Activated naive CD8-positive, alpha-beta T cell treated with anti-CD3 and anti-CD28 coated beads, Interleukin-2, amount 10 ng/mL, durations not matched to agents 7 days and 5 days (primary cell): ENCODE measurements at regions not wholly inside any gene's neighbourhood (a gene's known extent, or its start where the extent isn't known, plus 50 kb on each side); places are given as distances from the start of the nearest gene placed in this dataset.

Experiments used
- ATAC-seq: fragments of 150-1000 bp; cut with Tn5 transposase; one replicate; pipeline ENCODE4 v1.10.0; 2021; ENCODE audit warnings: low read depth, moderate library complexity
- POLR2A ChIA-PET: fragments of 350-600 bp; sonication (Branson Sonifier 250); formaldehyde crosslinking; loops from one replicate; lab custom pipeline; 2021; ENCODE audit warnings: antibody characterized with exemption; lab: Charles Lee
- DNase-seq: peaks from one replicate; pipeline ENCODE4 v3.0.0; 2021
- H3K27ac Mint-ChIP-seq: one replicate; pipeline ENCODE4 v1.8.0; 2022; ENCODE audit warnings: mild to moderate bottlenecking, mixed read lengths
- H3K27me3 Mint-ChIP-seq: one replicate; pipeline ENCODE4 v1.8.0; 2022; ENCODE audit warnings: mild to moderate bottlenecking, moderate library complexity, mixed read lengths
- H3K36me3 Mint-ChIP-seq: one replicate; pipeline ENCODE4 v1.8.0; 2021; ENCODE audit warnings: mild to moderate bottlenecking, mixed read lengths
- H3K4me1 Mint-ChIP-seq: one replicate; pipeline ENCODE4 v1.8.0; 2021; ENCODE audit warnings: mixed read lengths
- H3K4me3 Mint-ChIP-seq: one replicate; pipeline ENCODE4 v1.8.0; 2022; ENCODE audit warnings: mild to moderate bottlenecking, moderate library complexity, mixed read lengths
- H3K9me3 Mint-ChIP-seq: one replicate; pipeline ENCODE4 v1.8.0; 2021; ENCODE audit warnings: mixed read lengths

GRCh38 chr1:87246436-87246835 is 82.2 kb upstream of the LMO4 start:
- H3K9me3 Mint-ChIP-seq: no peaks in the 10 kb centered on the region
- DNase-seq (no peak), ATAC-seq (no peak)
- no peaks in the 10 kb centered on the region for H3K4me1 Mint-ChIP-seq
- H3K4me3 Mint-ChIP-seq: no peak overlapping the region
- no peak overlapping the region for H3K27ac Mint-ChIP-seq
- H3K36me3 Mint-ChIP-seq: no peaks in the 10 kb centered on the region
- no peaks in the 10 kb centered on the region for H3K27me3 Mint-ChIP-seq
- POLR2A ChIA-PET: no interaction called here

GRCh38 chr1:87249803-87250202 is 78.9 kb upstream of the LMO4 start:
- Mint-ChIP-seq H3K9me3 (no peaks in the 10 kb centered on the region), H3K36me3 (no peaks in the 10 kb centered on the region), H3K4me3 (no peak overlapping the region), H3K4me1 (no peaks in the 10 kb centered on the region), H3K27ac (no peak overlapping the region), H3K27me3 (peaks cover 2% of the 10 kb centered on the region)
- no peak for ATAC-seq
- POLR2A ChIA-PET: no interaction called here
- no peak for DNase-seq

- no peak overlapping the region for H3K27ac Mint-ChIP-seq
- DNase-seq: no peak
- no peaks in the 10 kb centered on the region for H3K4me1 Mint-ChIP-seq
- peaks cover 2% of the 10 kb centered on the region for H3K27me3 Mint-ChIP-seq
- H3K9me3 Mint-ChIP-seq: no peaks in the 10 kb centered on the region
- no peak overlapping the region for H3K4me3 Mint-ChIP-seq
- ATAC-seq: no peak
- no peaks in the 10 kb centered on the region for H3K36me3 Mint-ChIP-seq
- POLR2A ChIA-PET: no interaction called here
These were observed 78.3 kb upstream of the LMO4 start for GRCh38 chr1:87250336-87250735.

- no peaks in the 10 kb centered on the region for H3K4me1 Mint-ChIP-seq
- no peaks in the 10 kb centered on the region for H3K9me3 Mint-ChIP-seq
- no peaks in the 10 kb centered on the region for H3K36me3 Mint-ChIP-seq
- no peak overlapping the region for H3K4me3 Mint-ChIP-seq
- ATAC-seq (no peak), DNase-seq (no peak)
- H3K27ac Mint-ChIP-seq: no peak overlapping the region
- POLR2A ChIA-PET: no interaction called here
- peaks cover 2% of the 10 kb centered on the region for H3K27me3 Mint-ChIP-seq
These were observed 76.3 kb upstream of the LMO4 start for GRCh38 chr1:87252406-87252805.

- Mint-ChIP-seq H3K27ac (no peak overlapping the region), H3K27me3 (peaks cover 13% of the 10 kb centered on the region), H3K4me1 (no peaks in the 10 kb centered on the region), H3K36me3 (no peaks in the 10 kb centered on the region), H3K4me3 (no peak overlapping the region), H3K9me3 (no peaks in the 10 kb centered on the region)
- ATAC-seq: no peak
- no peak for DNase-seq
- POLR2A ChIA-PET: no interaction called here
These were observed 66.0 kb upstream of the LMO4 start for GRCh38 chr1:87262688-87263087.

GRCh38 chr1:87263281-87263680 is 65.4 kb upstream of the LMO4 start:
- POLR2A ChIA-PET: no interaction called here
- H3K36me3 Mint-ChIP-seq: no peaks in the 10 kb centered on the region
- ATAC-seq: no peak

GRCh38 chr1:87263785-87264184 is 64.9 kb upstream of the LMO4 start:
- POLR2A ChIA-PET: no interaction called here

More at GRCh38 chr1:87263281-87263680, 65.4 kb upstream of the LMO4 start:
- Mint-ChIP-seq H3K4me3 (no peak overlapping the region), H3K27ac (no peak overlapping the region), H3K9me3 (no peaks in the 10 kb centered on the region), H3K4me1 (no peaks in the 10 kb centered on the region), H3K27me3 (peaks cover 15% of the 10 kb centered on the region)
- no peak for DNase-seq

GRCh38 chr1:87264976-87265375 is 63.7 kb upstream of the LMO4 start:
- H3K9me3 Mint-ChIP-seq: no peaks in the 10 kb centered on the region
- H3K27ac Mint-ChIP-seq: no peak overlapping the region
- POLR2A ChIA-PET: no interaction called here
- no peak for DNase-seq
- H3K36me3 Mint-ChIP-seq: no peaks in the 10 kb centered on the region
- no peak for ATAC-seq
- no peaks in the 10 kb centered on the region for H3K4me1 Mint-ChIP-seq
- peaks cover 18% of the 10 kb centered on the region for H3K27me3 Mint-ChIP-seq
- H3K4me3 Mint-ChIP-seq: no peak overlapping the region

More at GRCh38 chr1:87263785-87264184, 64.9 kb upstream of the LMO4 start:
- ATAC-seq (no peak), DNase-seq (no peak)
- Mint-ChIP-seq H3K36me3 (no peaks in the 10 kb centered on the region), H3K4me3 (no peak overlapping the region), H3K9me3 (no peaks in the 10 kb centered on the region), H3K27ac (no peak overlapping the region), H3K4me1 (no peaks in the 10 kb centered on the region), H3K27me3 (peaks cover 15% of the 10 kb centered on the region)

- no peak overlapping the region for H3K4me3 Mint-ChIP-seq
- ATAC-seq (no peak), DNase-seq (no peak)
- H3K36me3 Mint-ChIP-seq: no peaks in the 10 kb centered on the region
- H3K4me1 Mint-ChIP-seq: no peaks in the 10 kb centered on the region
- no peak overlapping the region for H3K27ac Mint-ChIP-seq
- POLR2A ChIA-PET: no interaction called here
- H3K27me3 Mint-ChIP-seq: peaks cover 18% of the 10 kb centered on the region
- no peaks in the 10 kb centered on the region for H3K9me3 Mint-ChIP-seq
These were observed 62.9 kb upstream of the LMO4 start for GRCh38 chr1:87265786-87266185.

- peaks cover 18% of the 10 kb centered on the region for H3K27me3 Mint-ChIP-seq
- ATAC-seq (no peak), DNase-seq (no peak)
- H3K9me3 Mint-ChIP-seq: no peaks in the 10 kb centered on the region
- no peaks in the 10 kb centered on the region for H3K36me3 Mint-ChIP-seq
- no peak overlapping the region for H3K4me3 Mint-ChIP-seq
- H3K4me1 Mint-ChIP-seq: no peaks in the 10 kb centered on the region
- POLR2A ChIA-PET: no interaction called here
- no peak overlapping the region for H3K27ac Mint-ChIP-seq
These were observed 60.6 kb upstream of the LMO4 start for GRCh38 chr1:87268111-87268510.

- Mint-ChIP-seq H3K9me3 (no peaks in the 10 kb centered on the region), H3K27ac (no peak overlapping the region), H3K4me3 (no peak overlapping the region), H3K4me1 (no peaks in the 10 kb centered on the region), H3K36me3 (no peaks in the 10 kb centered on the region), H3K27me3 (peaks cover 19% of the 10 kb centered on the region)
- DNase-seq (no peak), ATAC-seq (no peak)
- POLR2A ChIA-PET: no interaction called here
These were observed 58.8 kb upstream of the LMO4 start for GRCh38 chr1:87269921-87270320.

- H3K4me1 Mint-ChIP-seq: no peaks in the 10 kb centered on the region
- H3K4me3 Mint-ChIP-seq: no peak overlapping the region
- H3K9me3 Mint-ChIP-seq: no peaks in the 10 kb centered on the region
- peaks cover 9% of the 10 kb centered on the region for H3K27me3 Mint-ChIP-seq
- DNase-seq (no peak), ATAC-seq (no peak)
- no peaks in the 10 kb centered on the region for H3K36me3 Mint-ChIP-seq
- no peak overlapping the region for H3K27ac Mint-ChIP-seq
- POLR2A ChIA-PET: no interaction called here
These were observed 55.4 kb upstream of the LMO4 start for GRCh38 chr1:87273291-87273690.

- Mint-ChIP-seq H3K4me3 (no peak overlapping the region), H3K27ac (no peak overlapping the region), H3K9me3 (no peaks in the 10 kb centered on the region), H3K4me1 (no peaks in the 10 kb centered on the region), H3K27me3 (peaks cover 6% of the 10 kb centered on the region), H3K36me3 (no peaks in the 10 kb centered on the region)
- ATAC-seq (no peak), DNase-seq (no peak)
- POLR2A ChIA-PET: no interaction called here
These were observed 53.8 kb upstream of the LMO4 start for GRCh38 chr1:87274851-87275250.

- DNase-seq: no peak
- ATAC-seq: no peak
- H3K4me3 Mint-ChIP-seq: no peak overlapping the region
- H3K27ac Mint-ChIP-seq: no peak overlapping the region
- H3K36me3 Mint-ChIP-seq: no peaks in the 10 kb centered on the region
- H3K9me3 Mint-ChIP-seq: no peaks in the 10 kb centered on the region
- POLR2A ChIA-PET: no interaction called here
- no peaks in the 10 kb centered on the region for H3K4me1 Mint-ChIP-seq
- peaks cover 9% of the 10 kb centered on the region for H3K27me3 Mint-ChIP-seq
These were observed 49.7 kb upstream of the LMO4 start for GRCh38 chr1:87278825-87279535.
